C4-2B (cell line): ENCODE measurements at regions not wholly inside any gene's neighbourhood (a gene's known extent, or its start where the extent isn't known, plus 50 kb on each side); places are given as distances from the start of the nearest gene placed in this dataset.

ENCODE experiments used
- H3K27ac ChIP-seq: fragments of 450-650 bp; 2 replicates; pipeline ENCODE4 v1.5.1; 2017
- ZFX ChIP-seq: fragments of 450-650 bp; IDR thresholded peaks from 2 replicates; pipeline ENCODE4 v1.6.1; 2017
- TF ChIP-seq, protein P1 (sequence below): fragments of 450-650 bp; conservative IDR thresholded peaks from 2 replicates; pipeline ENCODE4 v1.5.1; 2017; ENCODE audit warnings: mild to moderate bottlenecking

- no peak for TF ChIP-seq ZFX
- TF ChIP-seq, protein P1, sequence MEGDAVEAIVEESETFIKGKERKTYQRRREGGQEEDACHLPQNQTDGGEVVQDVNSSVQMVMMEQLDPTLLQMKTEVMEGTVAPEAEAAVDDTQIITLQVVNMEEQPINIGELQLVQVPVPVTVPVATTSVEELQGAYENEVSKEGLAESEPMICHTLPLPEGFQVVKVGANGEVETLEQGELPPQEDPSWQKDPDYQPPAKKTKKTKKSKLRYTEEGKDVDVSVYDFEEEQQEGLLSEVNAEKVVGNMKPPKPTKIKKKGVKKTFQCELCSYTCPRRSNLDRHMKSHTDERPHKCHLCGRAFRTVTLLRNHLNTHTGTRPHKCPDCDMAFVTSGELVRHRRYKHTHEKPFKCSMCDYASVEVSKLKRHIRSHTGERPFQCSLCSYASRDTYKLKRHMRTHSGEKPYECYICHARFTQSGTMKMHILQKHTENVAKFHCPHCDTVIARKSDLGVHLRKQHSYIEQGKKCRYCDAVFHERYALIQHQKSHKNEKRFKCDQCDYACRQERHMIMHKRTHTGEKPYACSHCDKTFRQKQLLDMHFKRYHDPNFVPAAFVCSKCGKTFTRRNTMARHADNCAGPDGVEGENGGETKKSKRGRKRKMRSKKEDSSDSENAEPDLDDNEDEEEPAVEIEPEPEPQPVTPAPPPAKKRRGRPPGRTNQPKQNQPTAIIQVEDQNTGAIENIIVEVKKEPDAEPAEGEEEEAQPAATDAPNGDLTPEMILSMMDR = no peak; the same call in 1 of the 2 replicates
These were observed 232.6 kb downstream of the UQCRFS1 start for GRCh38 chr19:28980236-28980868.

GRCh38 chr19:28977826-28978225, 235.1 kb downstream of the UQCRFS1 start:
- no peak overlapping the region for H3K27ac ChIP-seq
- TF ChIP-seq ZFX = no peak
- TF ChIP-seq, protein P1 = no peak; the same call in 1 of the 2 replicates

More at GRCh38 chr19:28980236-28980868, 232.6 kb downstream of the UQCRFS1 start:
- no peak overlapping the region for H3K27ac ChIP-seq

GRCh38 chr19:28972058-28972852, 240.7 kb downstream of the UQCRFS1 start:
- TF ChIP-seq ZFX = no peak
- TF ChIP-seq, protein P1 = no peak
- H3K27ac ChIP-seq = no peak overlapping the region

GRCh38 chr19:28971513-28971912, 241.4 kb downstream of the UQCRFS1 start:
- no peak for TF ChIP-seq ZFX
- TF ChIP-seq, protein P1 = no peak
- H3K27ac ChIP-seq = no peak overlapping the region

- no peak overlapping the region for H3K27ac ChIP-seq
- TF ChIP-seq, protein P1 = no peak
- TF ChIP-seq ZFX = no peak
These were observed 241.9 kb downstream of the UQCRFS1 start for GRCh38 chr19:28971049-28971448.

DNA sequence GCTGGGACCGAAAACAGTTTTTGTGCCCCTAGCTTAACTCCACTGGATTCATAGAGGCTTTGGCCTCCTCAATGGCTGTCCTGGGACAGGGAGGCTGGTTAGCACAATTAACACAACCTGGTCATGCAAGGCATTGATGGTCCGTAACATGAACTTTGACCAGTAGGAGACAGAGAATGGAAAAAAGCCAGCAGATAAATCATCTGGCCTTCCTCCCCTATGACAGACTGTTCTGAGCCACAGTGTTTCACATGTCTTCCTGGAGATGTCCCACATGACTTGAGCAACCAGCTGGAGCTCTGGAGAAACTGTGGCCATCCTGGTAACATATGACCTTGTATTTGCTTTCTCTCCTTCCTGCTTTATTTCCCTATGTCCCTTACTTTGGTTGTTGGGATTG, 244.2 kb downstream of the UQCRFS1 start:
- H3K27ac ChIP-seq = no peak overlapping the region
- TF ChIP-seq ZFX = no peak

- H3K27ac ChIP-seq = no peak overlapping the region
- no peak for TF ChIP-seq ZFX
- TF ChIP-seq, protein P1 = no peak
These were observed 246.1 kb downstream of the UQCRFS1 start for GRCh38 chr19:28966737-28967399.
